ENCODE measurements at regions not wholly inside any gene's neighbourhood (a gene's known extent, or its start where the extent isn't known, plus 50 kb on each side); places are given as distances from the start of the nearest gene placed in this dataset.
"Not testable (repeated sequence)": the region's sequence is repeated elsewhere in the genome, so short reads cannot be mapped to it uniquely, and the experiment has no call there.

DNA sequence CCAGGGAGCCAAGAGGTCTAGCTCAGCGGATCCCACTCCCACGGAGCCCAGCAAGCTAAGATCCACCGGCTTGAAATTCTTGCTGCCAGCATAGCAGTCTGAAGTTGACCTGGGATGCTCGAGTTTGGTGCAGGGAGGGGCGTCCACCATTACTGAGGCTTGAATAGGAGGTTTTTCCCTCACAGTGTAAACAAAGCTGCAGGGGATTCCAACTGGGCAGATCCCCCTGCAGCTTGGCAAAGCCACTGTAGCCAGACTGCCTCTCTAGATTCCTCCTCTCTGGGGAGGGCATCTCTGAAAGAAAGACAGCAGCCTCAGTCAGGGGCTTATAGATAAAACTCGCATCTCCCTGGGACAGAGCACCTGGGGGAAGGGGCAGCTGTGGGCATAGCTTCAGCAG, 118.8 kb upstream of the PRICKLE1 start:
- H3K27me3 Mint-ChIP-seq; CTCF ChIA-PET; H3K4me3 ChIP-seq (ENCODE audit: low read length); H3K27me3 ChIP-seq (ENCODE audit: insufficient read depth, low read length, poor library complexity, severe bottlenecking); H3K27ac Mint-ChIP-seq; DNase-seq; POLR2A ChIA-PET; H3K9me3 ChIP-seq (ENCODE audit: low read length); H3K4me1 ChIP-seq (ENCODE audit: insufficient read depth, low read length); H3K36me3 ChIP-seq (ENCODE audit: insufficient read depth, low read length); H3K27ac ChIP-seq (ENCODE audit: low read depth, low read length); H3K4me1 Mint-ChIP-seq; H3K4me3 Mint-ChIP-seq; H3K36me3 Mint-ChIP-seq: not testable (repeated sequence)
- peaks cover 0 to 18% (median 6%) of the 10 kb centered on the region in 5 donors for H3K9me3 Mint-ChIP-seq

DNA sequence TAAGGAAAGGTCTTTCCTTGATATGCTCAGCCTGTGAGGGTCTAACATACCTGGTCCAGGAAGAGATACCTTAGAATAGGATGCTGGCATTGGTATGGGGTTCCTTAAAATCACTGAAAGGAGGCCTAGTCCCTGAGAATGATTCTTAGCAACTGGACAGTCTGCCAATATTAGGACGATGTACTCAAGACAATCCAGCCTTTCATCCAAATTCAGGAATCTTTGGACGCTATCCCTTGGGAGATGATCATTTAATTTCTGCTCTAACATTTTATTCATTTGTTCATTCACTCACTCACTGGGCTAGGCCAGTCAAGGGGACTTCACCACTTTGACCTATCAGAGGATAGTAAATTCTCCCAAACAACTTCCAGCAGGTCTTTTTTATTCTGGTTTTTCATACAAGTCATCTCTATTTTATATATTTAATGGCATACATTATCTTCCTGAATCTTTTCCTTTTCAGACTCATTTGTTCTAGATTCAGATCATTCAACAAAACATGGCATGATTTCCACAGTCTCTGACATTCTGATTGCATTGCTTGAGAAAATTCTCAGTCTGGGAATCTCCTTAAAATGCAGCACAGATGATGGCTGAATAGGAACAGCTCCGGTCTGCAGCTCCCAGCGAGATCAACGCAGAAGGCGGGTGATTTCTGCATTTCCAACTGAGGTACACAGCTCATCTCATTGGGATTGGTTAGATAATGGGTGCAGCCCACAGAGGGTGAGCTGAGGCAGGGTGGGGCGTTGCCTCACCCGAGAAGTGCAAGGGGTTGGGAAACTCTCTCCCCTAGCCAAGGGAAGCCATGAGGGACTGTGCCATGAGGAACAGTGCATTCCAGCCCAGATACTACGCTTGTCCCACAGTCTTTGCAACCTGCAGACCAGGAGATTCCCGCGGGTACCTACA, 118.0 kb upstream of the PRICKLE1 start:
- H3K36me3 ChIP-seq (ENCODE audit: insufficient read depth, low read length) = no peaks in the 10 kb centered on the region
- Mint-ChIP-seq H3K36me3 (no peaks in the 10 kb centered on the region), H3K27ac (no peak overlapping the region), H3K4me1 (no peaks in the 10 kb centered on the region), H3K27me3 (no peaks in the 10 kb centered on the region), H3K9me3 (peaks cover 0 to 12% (median 3%) of the 10 kb centered on the region in 5 donors), H3K4me3 (no peak overlapping the region)
- no peaks in the 10 kb centered on the region for H3K4me1 ChIP-seq (ENCODE audit: insufficient read depth, low read length)
- no peak overlapping the region for H3K4me3 ChIP-seq (ENCODE audit: low read length)
- no peak overlapping the region for H3K27ac ChIP-seq (ENCODE audit: low read depth, low read length)
- no peaks in the 10 kb centered on the region for H3K27me3 ChIP-seq (ENCODE audit: insufficient read depth, low read length, poor library complexity, severe bottlenecking)
- ChIA-PET CTCF (no interaction called here), POLR2A (no interaction called here)
- no peak for DNase-seq
- no peaks in the 10 kb centered on the region for H3K9me3 ChIP-seq (ENCODE audit: low read length)

DNA sequence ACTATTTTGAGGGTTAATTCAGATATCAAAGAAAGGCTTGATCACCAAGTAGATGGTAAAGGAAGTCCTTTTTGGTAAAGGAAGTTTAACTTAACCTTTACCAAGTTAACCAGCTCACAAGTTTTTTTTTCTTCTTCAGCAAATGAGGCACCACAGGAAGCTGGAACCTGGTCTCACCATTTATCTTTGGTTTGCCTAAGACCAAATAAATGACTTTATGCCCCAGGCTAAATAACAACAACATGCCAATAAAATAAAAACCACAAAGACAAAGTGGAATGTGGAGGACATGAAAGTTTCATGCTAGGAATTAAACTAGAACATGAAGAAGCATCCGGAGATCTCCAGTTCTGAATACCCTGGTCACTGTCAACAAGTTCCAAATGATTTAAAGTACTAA, 116.8 kb upstream of the PRICKLE1 start:
- Histone ChIP-seq H3K9me3 (ENCODE audit: low read length) (no peaks in the 10 kb centered on the region), H3K4me3 (ENCODE audit: low read length) (no peak overlapping the region), H3K27ac (ENCODE audit: low read depth, low read length) (no peak overlapping the region), H3K27me3 (ENCODE audit: insufficient read depth, low read length, poor library complexity, severe bottlenecking) (no peaks in the 10 kb centered on the region), H3K4me1 (ENCODE audit: insufficient read depth, low read length) (no peaks in the 10 kb centered on the region), H3K36me3 (ENCODE audit: insufficient read depth, low read length) (no peaks in the 10 kb centered on the region)
- Mint-ChIP-seq H3K27me3 (no peaks in the 10 kb centered on the region), H3K4me1 (no peaks in the 10 kb centered on the region), H3K9me3 (peaks cover 0 to 5% (median 0%) of the 10 kb centered on the region in 5 donors), H3K4me3 (no peak overlapping the region), H3K27ac (no peak overlapping the region), H3K36me3 (no peaks in the 10 kb centered on the region)
- DNase-seq = no peak
- ChIA-PET CTCF (no interaction called here), POLR2A (no interaction called here)

DNA sequence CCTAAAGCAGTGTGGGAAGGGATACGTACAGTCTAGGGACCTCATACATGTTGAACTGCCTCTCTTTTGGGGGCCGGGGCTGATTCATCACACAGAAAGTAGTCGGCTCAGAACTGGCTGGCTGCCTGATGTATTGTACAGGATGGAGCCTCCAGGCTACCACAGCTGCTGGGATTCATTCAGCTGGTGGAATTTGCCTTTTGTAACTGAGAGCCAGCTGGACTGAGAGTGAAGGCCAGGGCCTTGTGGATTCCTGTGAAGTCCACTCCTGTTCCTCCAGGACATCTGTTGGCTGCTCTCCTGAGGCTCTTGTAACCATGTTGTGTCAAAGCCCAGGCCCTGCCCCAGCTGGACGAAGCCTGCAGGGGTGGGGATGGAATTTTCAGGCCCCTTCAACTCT, 116.3 kb upstream of the PRICKLE1 start:
- no peaks in the 10 kb centered on the region for H3K27me3 ChIP-seq (ENCODE audit: insufficient read depth, low read length, poor library complexity, severe bottlenecking)
- no peak for DNase-seq
- POLR2A ChIA-PET = no interaction called here
- no peaks in the 10 kb centered on the region for H3K36me3 ChIP-seq (ENCODE audit: insufficient read depth, low read length)
- H3K27me3 Mint-ChIP-seq = no peaks in the 10 kb centered on the region
- CTCF ChIA-PET = no interaction called here
- no peaks in the 10 kb centered on the region for H3K4me1 ChIP-seq (ENCODE audit: insufficient read depth, low read length)
- no peak overlapping the region for H3K4me3 Mint-ChIP-seq
- no peak overlapping the region for H3K27ac Mint-ChIP-seq
- H3K4me1 Mint-ChIP-seq = no peaks in the 10 kb centered on the region
- no peak overlapping the region for H3K27ac ChIP-seq (ENCODE audit: low read depth, low read length)
- H3K9me3 Mint-ChIP-seq = peaks cover 0 to 2% (median 0%) of the 10 kb centered on the region in 5 donors
- H3K36me3 Mint-ChIP-seq = no peaks in the 10 kb centered on the region
- H3K9me3 ChIP-seq (ENCODE audit: low read length) = no peaks in the 10 kb centered on the region
- no peak overlapping the region for H3K4me3 ChIP-seq (ENCODE audit: low read length)

DNA sequence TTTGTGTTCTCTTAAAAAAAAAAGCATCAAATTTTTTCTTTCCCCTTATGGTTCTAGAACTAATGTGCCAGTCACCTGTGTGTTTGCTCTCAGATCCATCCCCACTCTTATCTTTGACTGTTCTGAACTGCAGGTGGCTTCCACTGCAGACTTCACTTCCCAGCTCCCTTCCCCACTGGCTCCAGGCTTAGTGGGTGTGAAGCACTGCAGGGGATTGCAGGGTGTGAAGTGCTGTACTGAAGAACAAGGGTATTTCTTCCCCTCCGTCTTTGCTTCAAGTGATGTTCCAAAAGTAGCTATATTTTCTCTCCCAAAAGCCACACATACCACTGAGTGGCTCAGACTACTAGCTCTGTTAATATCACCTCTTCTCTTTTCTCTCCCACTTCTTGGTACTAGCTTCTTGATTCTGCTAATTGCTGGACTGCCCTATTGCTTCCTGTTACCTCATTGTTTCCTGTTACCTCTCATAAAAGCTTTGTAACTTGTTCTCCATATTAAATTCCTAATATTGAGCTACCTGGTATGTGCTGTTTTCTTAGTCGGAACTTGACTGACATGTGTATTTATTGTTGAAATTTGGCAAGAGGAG, 115.4 kb upstream of the PRICKLE1 start:
- ChIA-PET CTCF (no interaction called here), POLR2A (no interaction called here)
- H3K9me3 Mint-ChIP-seq = peaks cover 0 to 2% (median 0%) of the 10 kb centered on the region in 5 donors
- Histone ChIP-seq H3K4me3 (ENCODE audit: low read length) (no peak overlapping the region), H3K27ac (ENCODE audit: low read depth, low read length) (no peak overlapping the region), H3K4me1 (ENCODE audit: insufficient read depth, low read length) (no peaks in the 10 kb centered on the region), H3K27me3 (ENCODE audit: insufficient read depth, low read length, poor library complexity, severe bottlenecking) (no peaks in the 10 kb centered on the region), H3K9me3 (ENCODE audit: low read length) (no peaks in the 10 kb centered on the region), H3K36me3 (ENCODE audit: insufficient read depth, low read length) (no peaks in the 10 kb centered on the region)
- H3K27me3 Mint-ChIP-seq = no peaks in the 10 kb centered on the region
- H3K4me3 Mint-ChIP-seq = no peak overlapping the region
- H3K27ac Mint-ChIP-seq = no peak overlapping the region
- no peaks in the 10 kb centered on the region for H3K36me3 Mint-ChIP-seq
- DNase-seq = no peak
- H3K4me1 Mint-ChIP-seq = no peaks in the 10 kb centered on the region

DNA sequence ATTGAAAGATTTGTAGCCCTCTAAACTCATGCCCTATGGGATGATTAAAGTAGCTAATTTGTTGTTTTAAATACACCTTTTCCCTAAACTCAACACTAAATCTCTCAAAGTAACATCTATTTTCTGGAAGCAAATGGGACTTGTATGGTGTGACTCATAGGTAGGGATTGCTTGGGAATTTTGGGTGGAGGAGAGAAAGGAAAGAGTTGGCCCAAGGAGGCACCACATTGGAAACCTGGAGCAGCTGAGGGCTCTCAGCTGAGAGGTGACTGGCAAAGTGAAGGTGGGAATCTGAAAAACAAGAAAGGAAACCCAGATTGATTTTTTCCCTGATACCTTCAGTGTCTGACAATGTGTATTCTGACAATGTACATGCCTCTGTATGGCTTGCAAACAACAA, 114.8 kb upstream of the PRICKLE1 start:
- H3K4me3 ChIP-seq (ENCODE audit: low read length) = no peak overlapping the region
- POLR2A ChIA-PET = no interaction called here
- DNase-seq = no peak
- Mint-ChIP-seq H3K27me3 (no peaks in the 10 kb centered on the region), H3K27ac (no peak overlapping the region), H3K4me3 (no peak overlapping the region), H3K9me3 (peaks cover 0 to 2% (median 0%) of the 10 kb centered on the region in 5 donors), H3K36me3 (no peaks in the 10 kb centered on the region), H3K4me1 (no peaks in the 10 kb centered on the region)
- CTCF ChIA-PET = no interaction called here
- no peak overlapping the region for H3K27ac ChIP-seq (ENCODE audit: low read depth, low read length)
- H3K27me3 ChIP-seq (ENCODE audit: insufficient read depth, low read length, poor library complexity, severe bottlenecking) = no peaks in the 10 kb centered on the region
- no peaks in the 10 kb centered on the region for H3K9me3 ChIP-seq (ENCODE audit: low read length)
- no peaks in the 10 kb centered on the region for H3K36me3 ChIP-seq (ENCODE audit: insufficient read depth, low read length)
- H3K4me1 ChIP-seq (ENCODE audit: insufficient read depth, low read length) = no peaks in the 10 kb centered on the region

DNA sequence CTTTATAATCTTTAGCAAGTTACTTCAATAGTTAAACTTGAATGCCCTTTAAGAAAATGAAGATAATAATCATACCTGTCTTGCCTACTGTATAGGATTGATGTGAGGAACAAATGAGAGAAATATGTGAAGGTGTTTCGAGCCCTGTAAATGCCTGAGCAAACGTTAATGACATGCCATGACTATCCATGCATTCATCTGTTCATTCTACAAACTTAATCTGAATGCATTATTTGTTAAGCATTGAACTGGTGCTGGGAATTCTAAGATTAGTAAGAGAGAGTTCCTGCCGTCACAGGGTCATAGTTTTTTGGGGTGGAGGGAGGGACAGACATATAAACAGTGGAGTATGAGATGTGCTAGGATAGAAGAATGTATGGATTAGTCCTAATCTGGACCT, 111.5 kb upstream of the PRICKLE1 start:
- H3K4me3 ChIP-seq (ENCODE audit: low read length) = no peak overlapping the region
- no peaks in the 10 kb centered on the region for H3K4me1 ChIP-seq (ENCODE audit: insufficient read depth, low read length)
- no peaks in the 10 kb centered on the region for H3K27me3 ChIP-seq (ENCODE audit: insufficient read depth, low read length, poor library complexity, severe bottlenecking)
- H3K9me3 ChIP-seq (ENCODE audit: low read length) = no peaks in the 10 kb centered on the region
- H3K36me3 Mint-ChIP-seq = no peaks in the 10 kb centered on the region
- ChIA-PET POLR2A (no interaction called here), CTCF (no interaction called here)
- H3K4me1 Mint-ChIP-seq = no peaks in the 10 kb centered on the region
- no peaks in the 10 kb centered on the region for H3K36me3 ChIP-seq (ENCODE audit: insufficient read depth, low read length)
- H3K4me3 Mint-ChIP-seq = no peak overlapping the region
- no peak overlapping the region for H3K27ac Mint-ChIP-seq
- H3K27me3 Mint-ChIP-seq = no peaks in the 10 kb centered on the region
- DNase-seq = no peak
- H3K27ac ChIP-seq (ENCODE audit: low read depth, low read length) = no peak overlapping the region
- peaks cover 0 to 2% (median 0%) of the 10 kb centered on the region in 5 donors for H3K9me3 Mint-ChIP-seq

DNA sequence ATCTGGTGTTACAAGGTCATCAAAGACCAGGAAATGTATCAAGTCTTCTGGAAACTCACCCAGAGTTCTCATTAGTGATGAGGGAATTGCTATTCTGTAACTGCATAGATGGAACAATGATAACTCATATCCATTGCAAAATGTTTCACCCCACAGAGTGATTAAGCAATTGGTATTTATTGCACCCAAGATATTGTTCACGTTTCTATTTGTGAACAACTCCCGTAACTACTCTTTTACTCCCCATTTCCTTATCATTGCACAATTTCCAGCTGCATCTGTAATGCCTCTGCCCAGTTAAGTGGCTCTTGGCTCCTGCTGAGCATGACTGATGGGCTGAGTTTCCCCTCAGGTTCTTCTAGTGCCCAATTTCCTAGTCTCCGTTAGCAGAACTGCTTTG, 108.7 kb upstream of the PRICKLE1 start:
- no peak for DNase-seq
- POLR2A ChIA-PET = no interaction called here
- peaks cover 0 to 2% (median 0%) of the 10 kb centered on the region in 5 donors for H3K9me3 Mint-ChIP-seq
- no peak overlapping the region for H3K4me3 Mint-ChIP-seq
- Histone ChIP-seq H3K4me1 (ENCODE audit: insufficient read depth, low read length) (no peaks in the 10 kb centered on the region), H3K27me3 (ENCODE audit: insufficient read depth, low read length, poor library complexity, severe bottlenecking) (no peaks in the 10 kb centered on the region), H3K4me3 (ENCODE audit: low read length) (no peak overlapping the region), H3K36me3 (ENCODE audit: insufficient read depth, low read length) (no peaks in the 10 kb centered on the region), H3K27ac (ENCODE audit: low read depth, low read length) (no peak overlapping the region), H3K9me3 (ENCODE audit: low read length) (no peaks in the 10 kb centered on the region)
- H3K27ac Mint-ChIP-seq = no peak overlapping the region
- peaks cover 0 to 2% of the 10 kb centered on the region in 2 donors for H3K27me3 Mint-ChIP-seq
- H3K4me1 Mint-ChIP-seq = peaks cover 0 to 4% (median 3%) of the 10 kb centered on the region in 3 donors
- H3K36me3 Mint-ChIP-seq = no peaks in the 10 kb centered on the region
- CTCF ChIA-PET = no interaction called here
